ENCODE measurements at regions not wholly inside any gene's neighbourhood (a gene's known extent, or its start where the extent isn't known, plus 50 kb on each side); places are given as distances from the start of the nearest gene placed in this dataset.
"Not testable (repeated sequence)": the region's sequence is repeated elsewhere in the genome, so short reads cannot be mapped to it uniquely, and the experiment has no call there.

GRCh38 chr10:4395731-4396130 is 430.3 kb upstream of the AKR1E2 start:
- no peak for DNase-seq (ENCODE audit: low read depth, low spot score)

GRCh38 chr10:4394455-4394854 is 431.6 kb upstream of the AKR1E2 start:
- DNase-seq (ENCODE audit: low read depth, low spot score), result not testable (repeated sequence)

GRCh38 chr10:4391683-4392082 is 434.3 kb upstream of the AKR1E2 start:
- no peak for DNase-seq (ENCODE audit: low read depth, low spot score)

GRCh38 chr10:4390219-4390618 is 435.8 kb upstream of the AKR1E2 start:
- DNase-seq (ENCODE audit: low read depth, low spot score), result no peak

GRCh38 chr10:4385231-4385870 is 440.7 kb upstream of the AKR1E2 start:
- no peak for DNase-seq (ENCODE audit: low read depth, low spot score)

- DNase-seq (ENCODE audit: low read depth, low spot score), result no peak
Measured at GRCh38 chr10:4384245-4384644, 441.8 kb upstream of the AKR1E2 start.

GRCh38 chr10:4383651-4384098 is 442.3 kb upstream of the AKR1E2 start:
- DNase-seq (ENCODE audit: low read depth, low spot score), result no peak

- no peak for DNase-seq (ENCODE audit: low read depth, low spot score)
Measured at GRCh38 chr10:4382811-4383210, 443.2 kb upstream of the AKR1E2 start.

GRCh38 chr10:4373612-4374011 is 452.4 kb upstream of the AKR1E2 start:
- no peak for DNase-seq (ENCODE audit: low read depth, low spot score)

- DNase-seq (ENCODE audit: low read depth, low spot score), result no peak
Measured at GRCh38 chr10:4373098-4373497, 452.9 kb upstream of the AKR1E2 start.

GRCh38 chr10:4372601-4373000 is 453.4 kb upstream of the AKR1E2 start:
- no peak for DNase-seq (ENCODE audit: low read depth, low spot score)

GRCh38 chr10:4371691-4372295 is 454.2 kb upstream of the AKR1E2 start:
- DNase-seq (ENCODE audit: low read depth, low spot score), result no peak

GRCh38 chr10:4370376-4370775 is 455.6 kb upstream of the AKR1E2 start:
- DNase-seq (ENCODE audit: low read depth, low spot score), result no peak

GRCh38 chr10:4361581-4361980 is 464.4 kb upstream of the AKR1E2 start:
- no peak for DNase-seq (ENCODE audit: low read depth, low spot score)

GRCh38 chr10:4359003-4359402 is 467.0 kb upstream of the AKR1E2 start:
- DNase-seq (ENCODE audit: low read depth, low spot score), result no peak

- no peak for DNase-seq (ENCODE audit: low read depth, low spot score)
Measured at GRCh38 chr10:4357911-4358310, 468.1 kb upstream of the AKR1E2 start.

- no peak for DNase-seq (ENCODE audit: low read depth, low spot score)
Measured at GRCh38 chr10:4355350-4355749, 470.7 kb upstream of the AKR1E2 start.

GRCh38 chr10:4354382-4354812 is 471.6 kb upstream of the AKR1E2 start:
- DNase-seq (ENCODE audit: low read depth, low spot score), result no peak

GRCh38 chr10:4353964-4354363 is 472.0 kb upstream of the AKR1E2 start:
- DNase-seq (ENCODE audit: low read depth, low spot score), result no peak

- DNase-seq (ENCODE audit: low read depth, low spot score), result no peak
Measured at GRCh38 chr10:4353059-4353655, 472.9 kb upstream of the AKR1E2 start.

- DNase-seq (ENCODE audit: low read depth, low spot score), result no peak
Measured at GRCh38 chr10:4352414-4352961, 473.5 kb upstream of the AKR1E2 start.

- no peak for DNase-seq (ENCODE audit: low read depth, low spot score)
Measured at GRCh38 chr10:4351723-4352413, 474.1 kb upstream of the AKR1E2 start.

All from activated naive CD8-positive, alpha-beta T cell treated with anti-CD3 and anti-CD28 coated beads, Interleukin-2, amount 50 U/mL, for 16 hours (primary cell).